IMR-90 (cell line): ENCODE measurements at regions not wholly inside any gene's neighbourhood (a gene's known extent, or its start where the extent isn't known, plus 50 kb on each side); places are given as distances from the start of the nearest gene placed in this dataset.

Experiments
- ATAC-seq: fragments of 200-7000 bp; cut with Tn5 transposase; 2 replicates; pipeline ENCODE4 v1.9.1; 2020; ENCODE audit warnings: low read depth, mild to moderate bottlenecking, moderate library complexity
- BruUV-seq: library from RNA; stranded (reverse); fragments of 400-500 nt; replicated peaks from 2 replicates; lab custom pipeline; 2021; lab: Mats Ljungman, UMichigan
- CTCF ChIA-PET: fragments of 300-600 bp; formaldehyde crosslinking; extraction: SDS; loops from one replicate; lab custom pipeline; 2021; ENCODE audit warnings: antibody characterized with exemption; lab: Yijun Ruan, JAX
- POLR2A ChIA-PET: fragments of 300-600 bp; sonication (Branson Sonifier 250); formaldehyde crosslinking; loops from one replicate; lab custom pipeline; 2022; ENCODE audit warnings: antibody characterized with exemption; ENCODE audit not compliant: unreplicated experiment; lab: Charles Lee
- DNase-seq: peaks from one replicate; pipeline ENCODE4 v3.0.0; 2013
- H2AFZ ChIP-seq: replicated peaks from 2 replicates; pipeline ENCODE3; 2013; ENCODE audit warnings: low read length, mild to moderate bottlenecking; ENCODE audit not compliant: poor library complexity
- H2AK5ac ChIP-seq: 2 replicates; pipeline ENCODE4 v1.6.1; 2013; ENCODE audit warnings: low read depth, low read length, inconsistent platforms
- H2AK9ac ChIP-seq: replicated peaks from 2 replicates; pipeline ENCODE3; 2013; ENCODE audit warnings: mild to moderate bottlenecking, low read depth, low read length, moderate library complexity; ENCODE audit not compliant: poor library complexity
- H2BK120ac ChIP-seq: 2 replicates; pipeline ENCODE4 v1.6.1; 2013; ENCODE audit warnings: low read depth, low read length, inconsistent platforms
- H2BK15ac ChIP-seq: 3 replicates; pipeline ENCODE4 v1.6.1; 2013; ENCODE audit warnings: low read depth, low read length, inconsistent platforms
- H2BK20ac ChIP-seq: 2 replicates; pipeline ENCODE4 v1.6.1; 2013; ENCODE audit warnings: low read depth, mild to moderate bottlenecking, inconsistent platforms, low read length, moderate library complexity
- H2BK5ac ChIP-seq: 2 replicates; pipeline ENCODE4 v1.6.1; 2013; ENCODE audit warnings: mild to moderate bottlenecking, low read depth, low read length, inconsistent platforms; ENCODE audit not compliant: poor library complexity, severe bottlenecking
- H3K14ac ChIP-seq: replicated peaks from 2 replicates; pipeline ENCODE4 v1.6.1; 2013; ENCODE audit warnings: low read depth, low read length, inconsistent platforms
- H3K18ac ChIP-seq: 2 replicates; pipeline ENCODE4 v1.6.1; 2013; ENCODE audit warnings: low read depth, low read length, control low read depth
- H3K23ac ChIP-seq: 2 replicates; pipeline ENCODE4 v1.6.1; 2013; ENCODE audit warnings: low read depth, low read length, inconsistent platforms
- H3K27ac ChIP-seq: 2 replicates; pipeline ENCODE4 v1.5.1; 2013; ENCODE audit warnings: mild to moderate bottlenecking, control low read depth, low read length; ENCODE audit not compliant: insufficient read depth
- H3K27me3 ChIP-seq: 2 replicates; pipeline ENCODE4 v1.6.1; 2013; ENCODE audit warnings: low read length; ENCODE audit not compliant: control insufficient read depth, insufficient read depth
- H3K36me3 ChIP-seq: 2 replicates; pipeline ENCODE4 v1.6.1; 2013; ENCODE audit warnings: low read length, mixed read lengths; ENCODE audit not compliant: control insufficient read depth, insufficient read depth
- H3K4ac ChIP-seq: 2 replicates; pipeline ENCODE4 v1.6.1; 2013; ENCODE audit warnings: low read depth, low read length, inconsistent platforms
- H3K4me1 ChIP-seq: 2 replicates; pipeline ENCODE4 v1.6.1; 2013; ENCODE audit warnings: low read length, mixed read lengths; ENCODE audit not compliant: control insufficient read depth, insufficient read depth
- H3K4me2 ChIP-seq: 2 replicates; pipeline ENCODE4 v1.6.1; 2013; ENCODE audit warnings: low read depth, mild to moderate bottlenecking, control low read depth, low read length, moderate library complexity
- H3K4me3 ChIP-seq: 2 replicates; pipeline ENCODE4 v1.5.1; 2013; ENCODE audit warnings: low read depth, mild to moderate bottlenecking, control low read depth, low read length, moderate library complexity; ENCODE audit not compliant: insufficient read depth
- H3K56ac ChIP-seq: 2 replicates; pipeline ENCODE4 v1.6.1; 2013; ENCODE audit warnings: low read length, inconsistent platforms; ENCODE audit not compliant: insufficient read depth; ENCODE audit errors: extremely low read depth
- H3K79me1 ChIP-seq, 2 experiments: 2 replicates each; pipeline ENCODE4 v1.6.1; 2013; ENCODE audit warnings: low read length in 2 of 2, inconsistent platforms in 1 of 2, low read depth in 1 of 2
- H3K9ac ChIP-seq: 2 replicates; pipeline ENCODE4 v1.6.1; 2013; ENCODE audit warnings: low read depth, low read length, control low read depth
- H3K9me1 ChIP-seq: 2 replicates; pipeline ENCODE4 v1.6.1; 2013; ENCODE audit warnings: low read length, inconsistent platforms; ENCODE audit not compliant: insufficient read depth
- H3K9me3 ChIP-seq: 2 replicates; pipeline ENCODE4 v1.6.1; 2013; ENCODE audit warnings: low read length; ENCODE audit not compliant: control insufficient read depth, insufficient read depth
- H4K20me1 ChIP-seq: 2 replicates; pipeline ENCODE4 v1.6.1; 2013; ENCODE audit warnings: low read length, inconsistent platforms; ENCODE audit not compliant: insufficient read depth
- H4K5ac ChIP-seq: 2 replicates; pipeline ENCODE4 v1.6.1; 2013; ENCODE audit warnings: mild to moderate bottlenecking, low read depth, low read length, control low read depth
- H4K8ac ChIP-seq, 2 experiments: 2 replicates each; pipeline ENCODE4 v1.6.1; 2013; ENCODE audit warnings: low read depth in 2 of 2, low read length in 2 of 2, control low read depth in 1 of 2, inconsistent platforms in 1 of 2
- H4K91ac ChIP-seq: 2 replicates; pipeline ENCODE4 v1.6.1; 2013; ENCODE audit warnings: low read depth, low read length, inconsistent platforms; ENCODE audit not compliant: insufficient read depth
- BHLHE40 ChIP-seq: fragments of 150-350 bp; IDR thresholded peaks from 2 replicates; pipeline ENCODE4 v1.6.1; 2016; ENCODE audit warnings: mild to moderate bottlenecking, low read depth, low read length
- CEBPB ChIP-seq: IDR thresholded peaks from 2 replicates; pipeline ENCODE4 v1.6.1; 2012; ENCODE audit warnings: low read depth, low read length, improper control_type of control experiment
- CHD1 ChIP-seq: IDR thresholded peaks from 2 replicates; pipeline ENCODE4 v1.6.1; 2012; ENCODE audit warnings: low read depth, low read length, improper control_type of control experiment
- FOS ChIP-seq: fragments of 150-350 bp; IDR thresholded peaks from 2 replicates; pipeline ENCODE4 v1.6.1; 2016; ENCODE audit warnings: low read depth, low read length
- MAFK ChIP-seq: IDR thresholded peaks from 2 replicates; pipeline ENCODE4 v1.6.1; 2012; ENCODE audit warnings: low read depth, low read length, improper control_type of control experiment
- MAZ ChIP-seq: IDR thresholded peaks from 2 replicates; pipeline ENCODE4 v1.6.1; 2012; ENCODE audit warnings: low read depth, mild to moderate bottlenecking, low read length, improper control_type of control experiment, moderate library complexity, borderline replicate concordance
- MXI1 ChIP-seq: IDR thresholded peaks from 2 replicates; pipeline ENCODE4 v1.6.1; 2012; ENCODE audit warnings: low read depth, mild to moderate bottlenecking, low read length, moderate library complexity, borderline replicate concordance
- NFE2L2 ChIP-seq: fragments of 150-350 bp; IDR thresholded peaks from 2 replicates; pipeline ENCODE4 v1.6.1; 2016; ENCODE audit warnings: low read depth, mild to moderate bottlenecking, low read length
- POLR2A ChIP-seq: IDR thresholded peaks from 2 replicates; pipeline ENCODE4 v1.6.1; 2012; ENCODE audit warnings: mild to moderate bottlenecking, low read depth, low read length
- RAD21 ChIP-seq: IDR thresholded peaks from 2 replicates; pipeline ENCODE4 v1.6.1; 2012; ENCODE audit warnings: low read length, improper control_type of control experiment
- RCOR1 ChIP-seq: IDR thresholded peaks from 2 replicates; pipeline ENCODE4 v1.6.1; 2012; ENCODE audit warnings: mild to moderate bottlenecking, low read length, improper control_type of control experiment; ENCODE audit not compliant: insufficient replicate concordance
- RFX5 ChIP-seq: IDR thresholded peaks from 2 replicates; pipeline ENCODE4 v1.8.0; 2012; ENCODE audit warnings: low read depth, mild to moderate bottlenecking, low read length, moderate library complexity
- SMC3 ChIP-seq: fragments of 150-350 bp; IDR thresholded peaks from 2 replicates; pipeline ENCODE4 v1.6.1; 2016; ENCODE audit warnings: low read depth, mild to moderate bottlenecking, antibody characterized with exemption, low read length, moderate library complexity
- USF2 ChIP-seq: fragments of 150-350 bp; IDR thresholded peaks from 2 replicates; pipeline ENCODE4 v1.6.1; 2017; ENCODE audit warnings: mild to moderate bottlenecking, antibody characterized with exemption, low read length, low read depth
- dilution Hi-C: fragments of 300-500 bp; cut with HindIII; formaldehyde crosslinking; loops from one replicate; pipeline ENCODE4 v1.14.3; 2018; ENCODE audit warnings: low sequenced_read_pairs; ENCODE audit not compliant: unreplicated experiment
- in situ Hi-C: fragments of 300-500 bp; cut with MboI; formaldehyde crosslinking; loops from 3 replicates; pipeline ENCODE4 v1.14.3; 2019; ENCODE audit warnings: low sequenced_read_pairs, inconsistent platforms, mixed read lengths
- intact Hi-C: fragments of 100-400 bp; cut with micrococcal nuclease; formaldehyde crosslinking; loops from 2 replicates; pipeline ENCODE4 v1.10.0; 2022
- TF ChIP-seq, protein P1 (sequence below): fragments of 150-350 bp; IDR thresholded peaks from 2 replicates; pipeline ENCODE4 v1.6.1; 2016; ENCODE audit warnings: low read depth, mild to moderate bottlenecking, low read length, moderate library complexity, borderline replicate concordance
- TF ChIP-seq, protein P2 (sequence below): conservative IDR thresholded peaks from 2 replicates; pipeline ENCODE4 v1.5.1; 2012; ENCODE audit warnings: mild to moderate bottlenecking, low read depth, low read length, improper control_type of control experiment

- Histone ChIP-seq H2BK15ac (no peak overlapping the region), H3K27ac (no peak overlapping the region), H2BK120ac (no peak overlapping the region), H2AK5ac (no peak overlapping the region), H2AK9ac (no peak overlapping the region), H3K9me3 (peaks cover 4% of the 10 kb centered on the region; the same call in 1 of the 2 replicates), H3K18ac (no peak overlapping the region), H4K20me1 (no peaks in the 10 kb centered on the region), H3K9ac (no peak overlapping the region), H2AFZ (no peak overlapping the region), H3K36me3 (no peaks in the 10 kb centered on the region), H2BK20ac (no peak overlapping the region), H3K4ac (no peak overlapping the region), H4K91ac (no peak overlapping the region), H3K79me1 (no peaks in the 10 kb centered on the region), H3K23ac (no peak overlapping the region), H3K4me3 (no peak overlapping the region), H3K4me2 (no peak overlapping the region), H3K9me1 (no peaks in the 10 kb centered on the region), H3K4me1 (no peaks in the 10 kb centered on the region), H2BK5ac (no peak overlapping the region), H3K14ac (no peak overlapping the region), H3K56ac (no peak overlapping the region), H4K8ac (no peak overlapping the region), H3K27me3 (peaks cover 20% of the 10 kb centered on the region), H4K5ac (no peak overlapping the region)
- intact Hi-C loops (no loop called here), in situ Hi-C loops (no loop called here), dilution Hi-C loops (no loop called here)
- ChIA-PET POLR2A (no interaction called here), CTCF (interaction anchor here (0.5 to 0.6 kb wide), 2 partner anchors 112 to 690 kb away, joined by 3 to 7 read pairs; no protein-coding TSS in a partner anchor)
- TF ChIP-seq SMC3 (no peak), POLR2A (no peak), USF2 (no peak), RAD21 (no peak), CHD1 (no peak), FOS (no peak), BHLHE40 (no peak), RFX5 (no peak), MXI1 (no peak), RCOR1 (no peak), MAFK (no peak), CEBPB (no peak), NFE2L2 (no peak), MAZ (no peak)
- TF ChIP-seq, protein P1, sequence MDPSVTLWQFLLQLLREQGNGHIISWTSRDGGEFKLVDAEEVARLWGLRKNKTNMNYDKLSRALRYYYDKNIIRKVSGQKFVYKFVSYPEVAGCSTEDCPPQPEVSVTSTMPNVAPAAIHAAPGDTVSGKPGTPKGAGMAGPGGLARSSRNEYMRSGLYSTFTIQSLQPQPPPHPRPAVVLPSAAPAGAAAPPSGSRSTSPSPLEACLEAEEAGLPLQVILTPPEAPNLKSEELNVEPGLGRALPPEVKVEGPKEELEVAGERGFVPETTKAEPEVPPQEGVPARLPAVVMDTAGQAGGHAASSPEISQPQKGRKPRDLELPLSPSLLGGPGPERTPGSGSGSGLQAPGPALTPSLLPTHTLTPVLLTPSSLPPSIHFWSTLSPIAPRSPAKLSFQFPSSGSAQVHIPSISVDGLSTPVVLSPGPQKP, result no peak
- TF ChIP-seq, protein P2, sequence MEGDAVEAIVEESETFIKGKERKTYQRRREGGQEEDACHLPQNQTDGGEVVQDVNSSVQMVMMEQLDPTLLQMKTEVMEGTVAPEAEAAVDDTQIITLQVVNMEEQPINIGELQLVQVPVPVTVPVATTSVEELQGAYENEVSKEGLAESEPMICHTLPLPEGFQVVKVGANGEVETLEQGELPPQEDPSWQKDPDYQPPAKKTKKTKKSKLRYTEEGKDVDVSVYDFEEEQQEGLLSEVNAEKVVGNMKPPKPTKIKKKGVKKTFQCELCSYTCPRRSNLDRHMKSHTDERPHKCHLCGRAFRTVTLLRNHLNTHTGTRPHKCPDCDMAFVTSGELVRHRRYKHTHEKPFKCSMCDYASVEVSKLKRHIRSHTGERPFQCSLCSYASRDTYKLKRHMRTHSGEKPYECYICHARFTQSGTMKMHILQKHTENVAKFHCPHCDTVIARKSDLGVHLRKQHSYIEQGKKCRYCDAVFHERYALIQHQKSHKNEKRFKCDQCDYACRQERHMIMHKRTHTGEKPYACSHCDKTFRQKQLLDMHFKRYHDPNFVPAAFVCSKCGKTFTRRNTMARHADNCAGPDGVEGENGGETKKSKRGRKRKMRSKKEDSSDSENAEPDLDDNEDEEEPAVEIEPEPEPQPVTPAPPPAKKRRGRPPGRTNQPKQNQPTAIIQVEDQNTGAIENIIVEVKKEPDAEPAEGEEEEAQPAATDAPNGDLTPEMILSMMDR, result no peak
- no peak for DNase-seq
- no peak for ATAC-seq
- no TSS peak for BruUV-seq
These were observed 99.6 kb upstream of the NAMPT start for GRCh38 chr7:106384373-106384772.
